Psoas muscle (tissue), 7 donors: ENCODE measurements at regions not wholly inside any gene's neighbourhood (a gene's known extent, or its start where the extent isn't known, plus 50 kb on each side); places are given as distances from the start of the nearest gene placed in this dataset.

Experiments
- ATAC-seq, 4 donors: fragments of 200-7000 bp; cut with Tn5 transposase; one replicate each; pipeline ENCODE4 v1.9.1; 2020; ENCODE audit warnings: moderate library complexity in 3 of 4, mild to moderate bottlenecking in 2 of 4
- DNase-seq, 2 donors: peaks; one replicate each; pipeline ENCODE4 v3.0.0-alpha.2; 2020
- H3K27ac ChIP-seq: fragments of 200-600 bp; one replicate; pipeline ENCODE4 v1.8.0; 2022
- H3K27me3 ChIP-seq, 3 donors: fragments of 200-600 bp in 1 of 3; one replicate each; pipeline versions ENCODE4 v1.6.1 to v1.8.0; 2013 to 2022; ENCODE audit warnings: low read length in 2 of 3, mild to moderate bottlenecking in 2 of 3, moderate library complexity in 1 of 3; ENCODE audit not compliant: insufficient read depth in 3 of 3
- H3K36me3 ChIP-seq, 2 donors: fragments of 200-600 bp in 1 of 2; one replicate each; pipeline versions ENCODE4 v1.6.1 to v1.8.0; 2013 to 2022; ENCODE audit warnings: low read depth in 1 of 2, mild to moderate bottlenecking in 1 of 2, moderate library complexity in 1 of 2; ENCODE audit not compliant: insufficient read depth in 1 of 2
- H3K4me1 ChIP-seq: fragments of 200-600 bp; one replicate; pipeline ENCODE4 v1.8.0; 2022
- H3K4me3 ChIP-seq: fragments of 200-600 bp; one replicate; pipeline ENCODE4 v1.8.0; 2022; ENCODE audit warnings: mild to moderate bottlenecking
- H3K9me3 ChIP-seq: fragments of 200-600 bp; one replicate; pipeline ENCODE4 v1.8.0; 2022
- WGBS, 3 donors: extraction: QIAGEN DNeasy Blood & Tissue Kit; methylation state at CpG; one replicate each; pipeline versions ENCODE4 v1.1.6 to v1.1.7; 2013; 5-methylcytosine and 5-hydroxymethylcytosine counted together
- intact Hi-C, 2 donors: fragments of 100-400 bp; cut with DNase I; formaldehyde crosslinking; loops; one replicate each; pipeline versions ENCODE4 v1.11.0 to v1.14.2; 2022
- TF ChIP-seq, protein P1 (sequence below): fragments of 200-600 bp; IDR thresholded peaks from one replicate; pipeline ENCODE4 v1.8.0; 2022; ENCODE audit warnings: antibody characterized with exemption
- donor health status: healthy with polysubstance abuse.
- donor health status: DM: no; HTN: no; CAD: no; lungs with moderate emphysema.
- donor health status: Bipolar disorder and iron deficiency.
- donor health status: healthy.
- donor health status: DM: yes; HTN: yes; CAD: no.
- donor health status: DM: no; HTN: no; CAD: no.
- donor health status: DM: yes; HTN: yes; CAD: no.

DNA sequence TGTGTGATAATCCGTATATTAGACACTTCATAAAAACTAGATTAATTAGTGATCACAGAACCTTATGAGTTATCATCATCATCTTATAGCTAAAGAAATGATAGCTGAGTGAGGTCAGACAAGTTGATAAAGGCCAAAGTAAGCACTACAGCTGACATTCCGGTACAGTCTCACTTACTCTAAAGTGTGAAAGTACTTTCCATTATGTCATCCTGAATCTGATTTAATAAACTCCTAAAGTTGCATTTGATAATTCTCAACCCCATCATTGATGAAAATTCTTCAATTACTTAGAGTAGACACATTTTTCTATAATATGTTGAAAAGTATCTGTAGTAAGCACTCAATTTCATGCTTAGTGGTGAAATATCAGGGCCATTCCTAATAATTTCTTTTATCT, 385.2 kb upstream of the CHD6 start:
- H3K4me3 ChIP-seq = no peak overlapping the region
- DNase-seq (no peak), ATAC-seq (no peak)
- no peaks in the 10 kb centered on the region for H3K36me3 ChIP-seq
- TF ChIP-seq, protein P1, sequence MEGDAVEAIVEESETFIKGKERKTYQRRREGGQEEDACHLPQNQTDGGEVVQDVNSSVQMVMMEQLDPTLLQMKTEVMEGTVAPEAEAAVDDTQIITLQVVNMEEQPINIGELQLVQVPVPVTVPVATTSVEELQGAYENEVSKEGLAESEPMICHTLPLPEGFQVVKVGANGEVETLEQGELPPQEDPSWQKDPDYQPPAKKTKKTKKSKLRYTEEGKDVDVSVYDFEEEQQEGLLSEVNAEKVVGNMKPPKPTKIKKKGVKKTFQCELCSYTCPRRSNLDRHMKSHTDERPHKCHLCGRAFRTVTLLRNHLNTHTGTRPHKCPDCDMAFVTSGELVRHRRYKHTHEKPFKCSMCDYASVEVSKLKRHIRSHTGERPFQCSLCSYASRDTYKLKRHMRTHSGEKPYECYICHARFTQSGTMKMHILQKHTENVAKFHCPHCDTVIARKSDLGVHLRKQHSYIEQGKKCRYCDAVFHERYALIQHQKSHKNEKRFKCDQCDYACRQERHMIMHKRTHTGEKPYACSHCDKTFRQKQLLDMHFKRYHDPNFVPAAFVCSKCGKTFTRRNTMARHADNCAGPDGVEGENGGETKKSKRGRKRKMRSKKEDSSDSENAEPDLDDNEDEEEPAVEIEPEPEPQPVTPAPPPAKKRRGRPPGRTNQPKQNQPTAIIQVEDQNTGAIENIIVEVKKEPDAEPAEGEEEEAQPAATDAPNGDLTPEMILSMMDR = no peak
- intact Hi-C loops = no loop called here
- no peak overlapping the region for H3K27ac ChIP-seq
- no peaks in the 10 kb centered on the region for H3K27me3 ChIP-seq
- peaks cover 5% of the 10 kb centered on the region for H3K9me3 ChIP-seq
- H3K4me1 ChIP-seq = no peaks in the 10 kb centered on the region
- WGBS, 3 donors = 78 to 83% (median 82%) methylated on average over 2 of the region's 2 CpGs

DNA sequence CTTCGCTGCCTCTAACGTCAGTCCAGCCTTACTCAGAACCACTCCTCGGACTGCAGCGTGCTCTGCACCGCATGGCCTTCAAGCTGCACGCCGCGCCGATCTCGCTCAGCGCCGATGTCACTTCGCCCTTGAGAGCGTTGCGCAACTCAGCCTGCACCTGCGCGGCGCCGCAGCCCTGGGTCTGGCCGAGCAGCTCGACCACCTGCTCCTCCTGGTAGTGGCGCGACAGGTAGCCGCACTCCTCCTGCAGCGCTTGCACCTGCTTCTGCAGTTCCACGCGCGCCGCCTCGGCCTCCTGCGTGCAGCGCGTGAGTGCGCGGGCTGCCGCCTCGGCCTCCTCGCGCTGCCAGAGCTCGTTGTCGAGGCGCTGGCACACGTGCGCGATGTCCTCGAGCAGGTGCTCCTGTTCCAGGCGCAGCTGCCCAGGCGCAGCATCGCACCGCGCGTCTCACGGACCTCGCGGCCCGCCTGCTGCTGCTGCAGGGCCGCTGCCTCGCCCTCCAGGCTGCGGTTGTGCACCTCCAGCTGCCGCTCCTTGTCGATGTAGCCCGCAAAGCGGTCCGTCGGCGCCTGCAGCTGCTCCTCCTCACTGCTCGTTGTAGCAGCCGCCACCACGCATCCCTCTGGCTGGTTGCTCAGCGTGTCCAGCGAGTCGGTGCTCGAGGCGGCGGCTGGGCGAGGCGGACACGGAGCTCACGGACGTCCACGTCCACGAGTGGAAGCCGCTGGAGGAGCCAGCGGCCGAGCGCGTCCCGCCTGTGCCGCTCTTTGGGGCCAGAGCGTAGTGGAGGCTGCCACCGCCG, 380.6 kb upstream of the CHD6 start:
- DNase-seq = no peak
- H3K36me3 ChIP-seq = no peaks in the 10 kb centered on the region
- H3K9me3 ChIP-seq = peaks cover 5% of the 10 kb centered on the region
- H3K27ac ChIP-seq = no peak overlapping the region
- TF ChIP-seq, protein P1 = no peak
- no peak overlapping the region for H3K4me3 ChIP-seq
- WGBS, 3 donors = 92 to 97% (median 94%) methylated on average over 89 to 92 of the region's 92 CpGs
- H3K27me3 ChIP-seq = no peaks in the 10 kb centered on the region
- ATAC-seq = no peak
- intact Hi-C loops = no loop called here
- no peaks in the 10 kb centered on the region for H3K4me1 ChIP-seq

DNA sequence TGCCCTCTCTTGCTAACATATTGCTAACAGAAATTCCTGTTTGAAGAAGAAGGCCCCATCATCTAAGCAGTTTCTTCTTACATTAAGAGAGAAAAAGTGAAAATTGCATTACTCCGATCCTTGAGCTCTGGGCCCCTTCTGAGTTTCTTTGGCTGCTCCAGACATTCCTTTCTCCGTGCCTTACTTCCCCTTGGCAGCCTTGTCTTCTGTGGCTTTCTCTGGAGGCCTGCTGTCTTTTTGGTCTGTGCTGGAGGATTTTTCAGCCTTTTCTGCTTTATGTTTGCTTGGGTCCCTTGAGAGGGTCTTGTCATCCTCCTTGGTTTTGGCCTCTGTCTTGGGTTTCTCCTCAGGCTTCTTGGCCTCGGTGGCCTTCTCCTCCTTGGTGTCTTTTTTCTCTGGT, 378.8 kb upstream of the CHD6 start:
- DNase-seq = no peak
- intact Hi-C loops = no loop called here
- H3K4me1 ChIP-seq = no peaks in the 10 kb centered on the region
- ATAC-seq = no peak
- H3K27ac ChIP-seq = no peak overlapping the region
- TF ChIP-seq, protein P1 = no peak
- no peaks in the 10 kb centered on the region for H3K36me3 ChIP-seq
- 46 to 69% (median 54%) methylated on average over 3 of the region's 3 CpGs for WGBS, 3 donors
- no peak overlapping the region for H3K4me3 ChIP-seq
- H3K27me3 ChIP-seq = no peaks in the 10 kb centered on the region
- H3K9me3 ChIP-seq = peaks cover 5% of the 10 kb centered on the region

DNA sequence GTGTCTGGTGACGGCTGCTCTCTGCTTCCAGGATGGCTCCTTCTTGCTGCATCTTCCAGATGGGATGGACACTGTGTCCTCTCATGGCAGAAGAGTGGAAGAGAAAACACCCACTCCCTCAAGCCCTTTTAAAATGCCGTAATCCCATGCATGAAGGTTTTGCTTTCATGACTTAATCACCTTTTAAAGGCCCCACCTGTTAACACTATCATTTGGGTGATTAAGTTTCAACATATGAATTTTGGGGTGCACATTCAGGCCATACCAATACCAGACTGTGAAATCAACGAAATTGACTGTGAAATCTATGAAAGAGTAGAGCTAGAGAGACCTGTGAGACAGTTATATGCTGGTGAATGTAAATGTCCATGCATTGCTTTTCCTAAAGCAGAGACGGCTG, 374.3 kb upstream of the CHD6 start:
- Histone ChIP-seq H3K27me3 (peaks cover 0 to 5% (median 0%) of the 10 kb centered on the region in 3 donors), H3K9me3 (no peaks in the 10 kb centered on the region), H3K36me3 (no peaks in the 10 kb centered on the region), H3K27ac (no peak overlapping the region), H3K4me1 (no peaks in the 10 kb centered on the region), H3K4me3 (no peak overlapping the region)
- ATAC-seq = no peak
- TF ChIP-seq, protein P1 = no peak
- WGBS, 3 donors = 46 to 55% (median 52%) methylated on average over 4 of the region's 4 CpGs
- no peak for DNase-seq
- intact Hi-C loops = no loop called here

DNA sequence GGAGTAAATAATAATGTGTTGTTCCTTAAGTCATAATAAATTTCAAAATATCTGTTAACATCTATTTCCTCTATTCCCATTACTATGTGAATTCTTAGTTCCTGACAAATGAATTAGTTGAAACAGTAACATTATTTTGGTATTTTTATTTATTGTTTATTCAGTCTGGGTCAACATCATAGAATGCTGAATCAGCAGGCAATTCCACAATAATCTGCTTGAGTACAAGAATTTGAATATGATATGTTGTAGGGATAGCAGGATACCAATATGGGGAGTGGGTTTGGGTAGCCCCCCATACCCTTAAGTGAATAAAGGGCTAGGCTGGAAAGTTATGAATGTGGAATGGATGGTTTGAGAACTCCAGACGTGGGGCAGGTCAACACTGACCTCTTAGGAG, 373.2 kb upstream of the CHD6 start:
- intact Hi-C loops = no loop called here
- no peak overlapping the region for H3K4me3 ChIP-seq
- no peaks in the 10 kb centered on the region for H3K4me1 ChIP-seq
- no peaks in the 10 kb centered on the region for H3K36me3 ChIP-seq
- 67 to 80% (median 80%) methylated on average over 1 of the region's 1 CpG for WGBS, 3 donors
- TF ChIP-seq, protein P1 = no peak
- ATAC-seq (no peak), DNase-seq (no peak)
- no peak overlapping the region for H3K27ac ChIP-seq
- peaks cover 0 to 5% (median 0%) of the 10 kb centered on the region in 3 donors for H3K27me3 ChIP-seq
- no peaks in the 10 kb centered on the region for H3K9me3 ChIP-seq
